GM20000 (cell line): ENCODE measurements at regions not wholly inside any gene's neighbourhood (a gene's known extent, or its start where the extent isn't known, plus 50 kb on each side); places are given as distances from the start of the nearest gene placed in this dataset.

Source experiments
- DNase-seq: peaks from one replicate; pipeline ENCODE4 v3.0.0; 2012; ENCODE audit warnings: low spot score
- CTCF ChIP-seq: IDR thresholded peaks from 2 replicates; pipeline ENCODE4 v1.5.1; 2012; ENCODE audit warnings: mild to moderate bottlenecking, control low read depth; ENCODE audit errors: extremely low read depth, missing control alignments

- DNase-seq, result no peak
- TF ChIP-seq CTCF, result no peak
Measured at GRCh38 chr4:41835321-41835995, 86.9 kb upstream of the PHOX2B start.

GRCh38 chr4:41832961-41833360, 84.4 kb upstream of the PHOX2B start:
- TF ChIP-seq CTCF, result no peak
- DNase-seq, result no peak

- TF ChIP-seq CTCF, result no peak
- DNase-seq, result no peak
Measured at GRCh38 chr4:41822325-41822724, 73.8 kb upstream of the PHOX2B start.

GRCh38 chr4:41820473-41820872, 71.9 kb upstream of the PHOX2B start:
- no peak for DNase-seq
- TF ChIP-seq CTCF, result no peak

- no peak for DNase-seq
- no peak for TF ChIP-seq CTCF
Measured at GRCh38 chr4:41819621-41820020, 71.1 kb upstream of the PHOX2B start.

- TF ChIP-seq CTCF, result no peak
Measured at GRCh38 chr4:41815473-41815872, 66.9 kb upstream of the PHOX2B start.

GRCh38 chr4:41814565-41814964, 66.0 kb upstream of the PHOX2B start:
- TF ChIP-seq CTCF, result no peak
- no peak for DNase-seq

More at GRCh38 chr4:41815473-41815872, 66.9 kb upstream of the PHOX2B start:
- no peak for DNase-seq
